HG02610 (cell line): ENCODE measurements at regions not wholly inside any gene's neighbourhood (a gene's known extent, or its start where the extent isn't known, plus 50 kb on each side); places are given as distances from the start of the nearest gene placed in this dataset.
"Not testable (repeated sequence)": the region's sequence is repeated elsewhere in the genome, so short reads cannot be mapped to it uniquely, and the experiment has no call there.

ENCODE experiments used
- ATAC-seq: cut with Tn5 transposase; IDR thresholded peaks from one replicate; pipeline ENCODE4 v1.9.1; 2021; ENCODE audit warnings: mild to moderate bottlenecking, moderate library complexity; ENCODE audit not compliant: unreplicated experiment

GRCh38 chr3:125915437-125915787, 53.6 kb upstream of the ROPN1B start:
- ATAC-seq = not testable (repeated sequence)

- ATAC-seq = peak; percentile 86
Measured at GRCh38 chr3:125915792-125916375, 53.1 kb upstream of the ROPN1B start.

DNA sequence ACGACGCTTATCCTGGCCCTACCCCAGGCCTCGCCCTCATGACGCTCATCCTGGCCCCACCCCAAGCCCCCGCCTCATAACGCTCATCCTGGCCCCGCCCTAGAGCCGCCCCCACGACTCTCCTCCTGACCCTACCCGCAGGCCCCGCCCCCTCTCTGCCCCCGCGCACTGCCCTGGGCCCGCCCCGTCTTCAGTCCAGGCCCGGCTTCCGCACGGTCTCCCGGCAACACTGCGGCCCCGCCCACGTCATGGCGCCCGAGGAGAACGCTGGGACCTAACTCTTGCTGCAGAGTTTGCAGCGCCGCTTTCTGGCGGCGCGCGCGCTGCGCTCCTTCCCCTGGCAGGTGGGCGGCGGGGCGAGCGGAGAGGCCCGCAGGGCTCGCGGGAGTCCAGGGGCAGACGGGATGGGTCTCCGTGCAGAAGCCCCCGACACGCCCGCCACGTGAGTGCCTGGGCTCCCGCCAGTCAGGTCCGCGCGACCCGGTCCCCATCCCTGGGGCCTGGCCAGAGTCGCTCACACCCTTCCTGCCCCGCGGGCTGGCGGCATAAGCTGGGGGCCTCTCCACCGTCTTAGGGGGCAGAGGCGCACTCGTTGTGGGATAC, 52.5 kb upstream of the ROPN1B start:
- peak; percentile 78 for ATAC-seq

- ATAC-seq = not testable (repeated sequence)
Measured at GRCh38 chr3:125917020-125917549, 51.9 kb upstream of the ROPN1B start.

DNA sequence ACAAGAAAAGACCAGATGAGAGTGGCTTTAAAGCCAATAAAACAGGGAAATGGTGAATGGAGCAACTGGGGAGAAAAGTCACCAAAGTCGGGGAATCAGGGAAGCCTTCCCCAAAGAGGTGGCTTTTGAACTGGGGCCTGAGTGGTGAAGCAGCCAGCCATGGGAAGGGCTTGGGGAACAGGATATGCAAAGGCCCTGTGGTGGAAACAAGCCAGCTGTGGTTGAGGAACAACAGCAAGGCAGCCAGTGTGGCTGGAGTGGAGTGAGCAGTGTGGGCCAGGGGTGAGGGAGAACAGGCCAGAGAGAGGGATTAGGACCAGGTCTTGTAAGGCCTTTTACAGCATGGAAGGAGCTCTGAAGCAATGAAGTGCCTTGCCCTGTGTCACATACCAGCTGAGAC, 51.0 kb upstream of the ROPN1B start:
- ATAC-seq = not testable (repeated sequence)

DNA sequence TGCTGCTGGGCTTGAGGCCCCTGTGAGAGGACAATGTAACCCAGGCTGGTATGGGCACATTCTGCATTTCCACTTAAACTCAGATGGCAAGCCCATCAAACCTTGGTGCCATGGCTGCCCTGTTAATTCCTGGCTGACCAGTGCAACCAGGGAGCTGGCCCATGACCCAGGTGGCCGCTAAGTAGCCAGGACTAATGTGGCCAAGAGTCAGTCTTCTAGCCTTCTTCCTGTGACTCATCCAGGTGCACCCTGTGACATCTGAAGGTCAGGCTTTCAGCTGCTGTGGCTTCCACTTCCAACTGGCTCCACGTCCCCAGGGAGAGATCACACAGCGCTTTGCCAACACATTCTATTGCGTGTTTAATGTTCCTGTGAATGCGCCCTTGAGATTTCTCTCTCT, 50.5 kb upstream of the ROPN1B start:
- not testable (repeated sequence) for ATAC-seq

DNA sequence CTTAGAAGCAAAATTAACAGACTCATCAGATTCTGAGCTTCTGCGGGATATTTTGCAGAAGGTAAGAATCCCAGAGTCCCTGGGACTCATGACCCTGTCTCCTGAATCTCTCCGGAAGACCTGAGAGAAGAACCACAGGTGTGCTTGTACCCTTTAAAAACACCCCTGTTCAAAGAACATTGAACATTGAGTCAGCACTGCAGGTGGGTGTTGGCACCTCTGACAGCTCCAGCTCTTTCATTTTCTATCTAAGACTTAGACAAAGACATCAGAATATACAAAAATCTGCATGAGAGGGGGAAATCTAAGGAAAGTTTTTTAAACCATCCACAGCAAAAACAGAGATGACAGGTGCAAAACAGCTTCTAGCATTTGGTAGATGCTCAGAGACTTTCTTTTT, 50.1 kb upstream of the ROPN1B start:
- not testable (repeated sequence) for ATAC-seq
